A549 (cell line): ENCODE measurements at regions not wholly inside any gene's neighbourhood (a gene's known extent, or its start where the extent isn't known, plus 50 kb on each side); places are given as distances from the start of the nearest gene placed in this dataset.

Experiments
- CHD4 ChIP-seq: fragments of 200-600 bp; sonication (generic); IDR thresholded peaks from 2 replicates; pipeline ENCODE4 v1.6.1; 2016; ENCODE audit warnings: antibody characterized with exemption, mild to moderate bottlenecking, borderline replicate concordance
- JUN ChIP-seq, 2 experiments: fragments of >200 bp; sonication (Bioruptor Twin); formaldehyde crosslinking; IDR thresholded peaks; 2 replicates in 1 of 2; 3 replicates in 1 of 2; pipeline ENCODE4 v1.6.1; 2016 to 2017

- TF ChIP-seq CHD4 (no peak), JUN (IDR thresholded peaks at IDR 0.05) (no peak)
Observed at GRCh38 chr7:93031795-93032194, 86.0 kb downstream of the SAMD9 start.
